ENCODE measurements at regions not wholly inside any gene's neighbourhood (a gene's known extent, or its start where the extent isn't known, plus 50 kb on each side); places are given as distances from the start of the nearest gene placed in this dataset.

- no peak for DNase-seq (ENCODE audit: low read depth)
- no peak for TF ChIP-seq CTCF (conservative IDR thresholded peaks at IDR 0.05; ENCODE audit: low read depth, low read length)
- H3K4me3 ChIP-seq (ENCODE audit: low read depth, low read length) = no peak overlapping the region
Observed at GRCh38 chr5:110070836-110071235, 381.1 kb downstream of the MAN2A1 start.

GRCh38 chr5:110072651-110073050 is 382.9 kb downstream of the MAN2A1 start:
- H3K4me3 ChIP-seq (ENCODE audit: low read depth, low read length) = no peak overlapping the region
- TF ChIP-seq CTCF (conservative IDR thresholded peaks at IDR 0.05; ENCODE audit: low read depth, low read length) = no peak
- no peak for DNase-seq (ENCODE audit: low read depth)

- no peak overlapping the region for H3K4me3 ChIP-seq (ENCODE audit: low read depth, low read length)
- TF ChIP-seq CTCF (conservative IDR thresholded peaks at IDR 0.05; ENCODE audit: low read depth, low read length) = no peak
- DNase-seq (ENCODE audit: low read depth) = no peak
Observed at GRCh38 chr5:110073534-110073933, 383.8 kb downstream of the MAN2A1 start.

GRCh38 chr5:110075656-110076055 is 385.9 kb downstream of the MAN2A1 start:
- H3K4me3 ChIP-seq (ENCODE audit: low read depth, low read length) = no peak overlapping the region
- TF ChIP-seq CTCF (conservative IDR thresholded peaks at IDR 0.05; ENCODE audit: low read depth, low read length) = no peak
- DNase-seq (ENCODE audit: low read depth) = no peak

- no peak for DNase-seq (ENCODE audit: low read depth)
- TF ChIP-seq CTCF (conservative IDR thresholded peaks at IDR 0.05; ENCODE audit: low read depth, low read length) = no peak
- H3K4me3 ChIP-seq (ENCODE audit: low read depth, low read length) = no peak overlapping the region
Observed at GRCh38 chr5:110077147-110077546, 387.4 kb downstream of the MAN2A1 start.

- no peak overlapping the region for H3K4me3 ChIP-seq (ENCODE audit: low read depth, low read length)
- no peak for DNase-seq (ENCODE audit: low read depth)
- no peak for TF ChIP-seq CTCF (conservative IDR thresholded peaks at IDR 0.05; ENCODE audit: low read depth, low read length)
Observed at GRCh38 chr5:110082194-110082593, 392.5 kb downstream of the MAN2A1 start.

- no peak for TF ChIP-seq CTCF (conservative IDR thresholded peaks at IDR 0.05; ENCODE audit: low read depth, low read length)
- peak; percentile 4 for DNase-seq (ENCODE audit: low read depth)
- no peak overlapping the region for H3K4me3 ChIP-seq (ENCODE audit: low read depth, low read length)
Observed at GRCh38 chr5:110082863-110083262, 393.1 kb downstream of the MAN2A1 start.

Measured in choroid plexus epithelial cell (primary cell).